ENCODE measurements at regions not wholly inside any gene's neighbourhood (a gene's known extent, or its start where the extent isn't known, plus 50 kb on each side); places are given as distances from the start of the nearest gene placed in this dataset.

DNA sequence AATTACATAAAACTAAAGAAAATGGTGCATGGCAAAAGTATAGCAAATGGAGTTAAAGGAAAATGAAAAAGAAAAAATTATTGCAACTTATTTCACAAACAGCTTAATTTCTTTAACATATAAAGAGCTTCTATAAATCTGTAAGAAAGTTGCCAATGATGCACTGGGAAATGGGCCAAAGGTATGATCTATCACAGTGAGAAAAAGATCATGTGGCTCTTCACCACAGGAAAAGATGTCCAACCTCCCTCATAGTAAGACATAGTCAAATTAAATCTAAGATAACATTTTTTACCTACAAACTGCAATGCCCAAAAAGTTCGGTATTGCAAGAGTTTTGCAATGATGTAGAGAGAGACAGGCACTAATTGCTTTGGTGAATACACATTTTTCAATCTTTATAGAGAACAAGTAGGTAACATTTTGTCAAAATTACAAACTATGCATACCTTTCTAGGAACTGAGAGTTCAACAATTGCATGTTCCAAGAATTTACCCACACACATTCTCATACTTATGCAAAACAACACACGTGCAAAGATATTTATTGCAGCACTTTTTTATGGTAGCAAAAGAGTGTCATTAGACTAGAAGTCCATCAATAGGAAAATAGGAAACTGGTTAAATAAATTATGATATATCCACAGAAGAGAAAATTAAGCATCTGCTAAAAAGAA lies 372.6 kb downstream of the QKI start:
- no peak for DNase-seq

DNA sequence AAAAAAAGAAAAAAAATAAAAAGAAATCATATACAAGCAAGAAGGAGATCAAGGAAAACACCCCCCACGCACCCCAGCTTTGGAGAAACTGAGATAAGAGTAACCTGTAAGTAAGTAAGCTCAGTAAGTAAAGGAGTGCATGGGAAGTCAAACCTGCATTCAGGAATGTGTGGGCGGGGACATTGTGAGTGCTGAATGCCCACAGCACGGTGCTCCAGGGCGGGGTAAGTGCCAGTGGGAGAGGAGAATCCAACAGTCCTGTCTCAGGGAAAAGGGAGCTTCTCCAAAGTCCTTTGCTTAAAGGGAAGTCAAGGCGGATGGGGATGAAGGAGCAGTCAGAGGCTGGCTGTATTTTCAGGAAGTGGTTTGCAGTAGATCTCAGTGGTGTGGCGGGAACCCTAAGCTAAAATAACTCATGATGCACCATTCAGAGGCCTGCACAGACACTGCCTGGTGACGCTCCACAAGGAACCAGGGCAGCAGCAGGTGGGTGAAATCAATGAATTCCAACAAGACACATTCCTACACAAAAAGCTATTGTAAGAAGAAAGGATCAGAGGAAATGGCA lies 368.0 kb downstream of the QKI start:
- DNase-seq = no peak

DNA sequence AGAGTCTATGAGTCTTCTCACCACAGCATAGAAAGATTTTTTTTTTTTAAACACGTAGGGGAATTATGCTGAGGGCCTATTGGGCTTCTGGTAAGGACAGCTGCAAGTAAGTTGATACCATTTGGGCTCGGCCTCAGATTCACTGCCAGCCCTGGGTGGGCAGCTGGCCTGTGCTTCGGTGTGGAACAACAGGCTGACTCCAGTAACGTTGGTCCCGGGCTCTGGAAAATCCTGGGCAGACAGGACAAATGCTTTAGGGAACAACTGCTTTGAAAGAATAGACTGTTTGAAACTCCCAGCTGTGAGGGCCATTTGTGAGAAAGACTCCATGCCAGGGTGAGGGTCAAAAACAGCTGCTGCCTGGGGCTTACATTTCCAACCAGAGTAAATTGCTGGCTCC lies 366.5 kb downstream of the QKI start:
- DNase-seq = peak; percentile 21

DNA sequence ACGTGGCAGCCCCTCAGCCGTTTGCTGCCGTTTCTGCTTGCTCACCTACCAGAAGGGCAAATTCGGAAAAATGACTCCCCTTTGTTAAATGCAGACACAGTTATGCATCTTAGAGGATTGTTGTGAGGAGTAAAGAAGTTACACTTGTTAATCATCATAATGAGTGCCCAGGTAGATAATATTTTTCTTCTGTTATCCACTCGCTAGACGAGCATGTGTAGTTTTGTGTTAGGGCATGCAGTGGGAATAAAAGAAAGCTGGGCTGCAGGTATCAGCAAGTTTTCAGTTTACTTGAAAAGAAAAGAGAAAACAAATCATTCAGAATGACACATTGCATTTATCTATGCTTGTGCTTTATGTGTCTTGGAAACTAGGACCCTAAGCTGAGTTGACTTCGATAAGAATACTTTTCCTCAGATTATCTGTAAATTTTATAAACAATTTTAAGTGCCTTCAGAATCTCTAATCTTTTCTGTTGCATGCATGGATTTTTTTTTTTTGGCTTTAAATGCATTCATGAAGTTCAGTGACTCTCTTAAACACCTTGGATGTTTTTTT lies 365.3 kb downstream of the QKI start:
- DNase-seq = no peak

DNA sequence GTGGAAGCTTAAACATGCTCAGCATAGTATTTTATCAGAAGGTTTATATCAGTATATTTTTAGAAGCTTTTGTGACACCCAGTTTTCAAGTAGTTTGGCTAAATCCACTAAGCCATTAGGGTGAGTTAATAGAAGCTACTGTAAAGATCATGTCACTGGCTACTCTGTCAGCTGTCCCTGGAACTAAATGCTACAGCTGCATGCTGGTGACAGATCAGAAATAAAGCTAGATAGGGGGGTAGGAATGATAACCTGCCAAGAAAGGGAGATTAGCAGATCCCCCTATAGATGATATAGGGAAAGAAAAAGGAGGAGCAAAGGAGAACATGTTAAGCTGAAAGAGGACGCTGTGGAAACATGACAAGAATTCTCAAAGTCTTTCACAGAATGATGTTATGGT lies 363.2 kb downstream of the QKI start:
- no peak for DNase-seq

DNA sequence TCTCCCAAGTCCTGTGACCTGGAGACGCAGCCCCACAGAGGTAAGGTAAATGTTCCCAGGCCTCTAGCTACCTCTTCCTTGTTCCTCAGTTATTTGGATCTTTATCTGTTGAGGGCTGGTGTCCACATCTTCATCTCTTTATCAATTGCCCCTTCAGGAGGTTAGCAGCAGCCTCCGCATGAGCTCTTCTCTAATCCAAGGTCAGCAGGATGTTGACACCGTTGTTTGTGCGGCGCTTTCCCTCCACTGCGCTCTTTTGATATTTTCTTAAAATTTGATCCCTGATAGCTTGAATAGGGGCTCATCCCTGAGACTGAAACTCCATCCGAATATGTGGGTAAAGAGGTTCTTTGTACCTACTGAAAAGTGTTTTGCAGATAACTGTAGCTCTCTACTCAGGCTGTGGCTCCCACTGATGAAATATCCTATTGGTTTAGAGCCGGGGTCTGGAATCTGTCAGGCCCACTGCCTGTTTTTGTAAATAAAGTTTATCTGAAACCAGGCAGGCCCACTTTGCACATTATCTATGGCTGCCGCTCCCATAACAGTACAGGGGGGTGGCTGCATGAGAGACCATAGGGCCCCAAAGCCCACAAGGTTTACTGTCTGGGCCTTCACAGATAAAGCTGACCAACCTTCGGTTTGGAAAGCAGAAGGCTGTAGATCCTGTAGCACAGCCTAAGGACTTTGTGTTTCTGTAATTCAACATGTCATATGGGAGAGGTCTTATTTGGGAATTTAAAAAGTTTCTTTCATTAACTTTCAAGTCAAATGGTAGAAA lies 362.6 kb downstream of the QKI start:
- no peak for DNase-seq

DNA sequence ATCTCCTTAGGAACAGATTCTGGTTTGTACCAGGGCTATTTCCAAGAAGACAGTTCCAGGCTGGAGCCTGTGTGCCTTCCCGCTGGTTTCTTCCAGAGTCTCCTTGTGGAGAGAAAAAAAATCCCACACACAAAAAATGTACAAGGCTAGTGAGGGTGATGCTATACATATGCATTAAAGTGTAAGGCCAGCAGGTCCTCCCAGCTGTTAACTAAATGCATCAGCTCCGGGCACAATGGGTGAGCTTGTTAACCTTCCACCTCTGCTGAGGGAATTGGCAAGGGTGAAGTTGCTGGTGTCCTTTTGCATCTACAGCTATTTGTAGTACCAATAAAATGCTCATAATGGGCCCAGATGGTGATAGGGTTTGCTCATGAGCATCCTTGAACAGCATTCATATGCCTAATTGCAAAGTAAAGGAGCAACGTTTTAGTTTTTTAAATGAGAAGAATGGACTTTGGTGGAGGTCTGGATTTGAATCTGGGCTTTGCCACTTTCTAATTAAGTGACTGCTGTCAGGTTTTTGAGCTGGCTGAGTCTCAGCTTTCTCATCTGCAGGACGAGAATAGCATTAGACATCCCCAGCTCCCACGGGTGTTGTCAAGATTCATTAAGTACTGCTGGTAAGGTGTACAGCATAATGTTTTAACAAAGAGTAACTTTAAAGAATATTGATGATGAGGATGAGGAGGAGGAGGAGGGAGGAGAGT lies 361.8 kb downstream of the QKI start:
- no peak for DNase-seq

DNA sequence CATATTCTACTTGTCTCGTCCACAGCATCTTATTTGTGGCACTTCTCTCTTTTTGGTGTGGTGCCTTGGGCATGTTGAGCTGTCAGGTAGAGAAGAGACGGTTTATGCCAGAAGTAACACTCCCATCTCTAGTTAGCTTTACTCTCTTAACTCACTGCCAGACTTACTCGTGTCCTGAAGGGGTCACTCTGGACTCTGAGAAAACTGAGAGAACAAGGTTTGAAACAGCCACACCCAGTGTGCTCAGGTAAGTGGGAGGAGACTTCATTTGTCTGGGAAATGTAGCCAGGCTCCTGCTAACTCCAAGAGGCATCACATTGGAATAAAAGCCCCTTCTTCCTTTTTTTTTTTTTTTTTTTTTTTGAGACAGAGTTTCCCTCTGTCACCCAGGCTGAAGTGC lies 360.8 kb downstream of the QKI start:
- DNase-seq = no peak

DNA sequence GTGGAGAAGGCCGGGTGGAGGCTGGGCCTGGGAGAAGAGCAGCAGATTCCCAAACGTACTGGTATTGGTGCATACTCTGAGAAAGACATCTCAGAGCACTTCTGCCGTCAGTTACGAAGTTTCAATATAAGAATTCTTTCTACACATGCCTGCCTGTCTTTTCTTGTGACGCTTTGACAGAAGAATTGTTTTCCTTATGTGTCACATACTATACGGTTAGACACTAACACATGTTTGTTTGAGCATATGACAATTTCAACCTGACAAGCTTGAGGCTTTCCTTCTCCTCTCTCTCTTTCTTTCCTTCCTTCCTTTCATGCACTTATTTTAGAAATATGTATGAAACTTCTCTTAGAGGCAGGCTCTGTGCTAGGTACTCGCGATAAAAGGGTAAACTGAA lies 360.0 kb downstream of the QKI start:
- DNase-seq = no peak

DNA sequence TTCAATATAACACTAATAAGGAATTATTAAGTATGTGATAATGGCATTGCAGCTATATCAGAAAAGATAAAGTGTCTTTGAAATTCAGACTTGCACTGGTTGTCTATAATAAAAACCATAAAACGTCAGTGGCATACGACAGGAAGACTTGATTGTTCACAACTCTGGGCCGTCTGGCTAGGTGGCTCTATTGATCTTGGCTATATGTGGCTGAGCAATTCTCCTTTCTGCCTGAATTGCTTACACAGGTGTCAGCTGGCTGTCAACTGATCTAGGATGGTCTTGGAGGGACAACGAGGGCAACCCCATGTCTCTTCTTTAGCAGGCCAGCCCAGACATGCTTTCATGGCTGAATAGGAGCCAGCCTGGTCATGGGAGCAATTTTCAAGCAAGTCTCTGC lies 359.1 kb downstream of the QKI start:
- DNase-seq = no peak

DNA sequence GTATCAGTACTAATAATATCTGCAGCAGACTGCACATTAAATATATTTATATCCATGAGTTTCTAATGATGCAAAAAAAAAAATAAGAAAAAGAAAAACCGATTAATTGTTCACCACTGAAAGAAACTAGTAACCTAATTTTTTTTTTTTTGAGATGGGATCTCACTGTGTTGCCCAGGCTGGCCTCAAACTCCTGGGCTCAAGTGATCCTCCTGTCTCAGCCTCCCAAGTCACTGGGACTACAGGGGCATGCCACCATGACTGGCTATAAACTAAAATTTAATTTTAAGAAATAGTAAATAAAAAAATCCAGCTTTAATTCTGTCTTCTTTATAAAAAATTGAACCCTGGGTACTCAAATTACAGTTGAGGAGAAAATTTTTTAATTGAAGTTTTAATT lies 358.2 kb downstream of the QKI start:
- DNase-seq = no peak

DNA sequence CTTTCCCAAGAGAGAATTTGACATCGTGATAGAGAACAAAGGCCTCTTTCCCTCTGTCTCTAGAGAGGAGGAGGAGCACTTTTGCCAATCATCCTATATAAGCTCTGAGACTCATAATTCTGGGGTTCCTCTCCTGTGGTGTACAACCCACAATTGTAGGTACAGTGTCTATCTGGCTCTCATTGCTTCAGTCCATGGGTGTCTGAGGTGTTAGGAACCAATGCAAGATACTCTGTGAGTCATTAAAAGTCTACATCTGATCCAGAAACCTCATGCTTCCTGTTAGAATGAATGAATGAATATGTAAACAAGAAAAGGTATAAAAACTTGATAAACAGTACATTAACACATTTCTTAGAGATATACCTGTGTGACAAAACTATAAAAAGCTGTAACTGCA lies 356.7 kb downstream of the QKI start:
- no peak for DNase-seq

DNA sequence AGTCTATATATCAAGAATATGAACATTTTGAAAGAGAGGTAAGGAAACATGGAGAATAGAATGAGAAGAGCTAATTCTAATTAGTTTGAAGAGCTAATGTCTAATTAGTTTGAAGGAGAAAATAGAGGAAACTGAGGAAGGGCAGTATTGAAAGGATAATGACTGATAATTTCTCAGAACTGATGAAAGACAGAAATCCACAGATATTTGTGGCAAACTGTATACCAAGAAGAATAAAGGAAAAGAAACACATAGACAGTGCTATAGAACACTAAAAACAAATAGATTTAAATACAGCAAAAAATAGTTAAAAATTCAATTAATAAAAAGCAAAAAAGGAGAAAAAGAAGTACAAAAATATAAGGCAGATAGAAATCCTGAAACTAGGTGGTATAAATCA lies 354.4 kb downstream of the QKI start:
- no peak for DNase-seq

DNA sequence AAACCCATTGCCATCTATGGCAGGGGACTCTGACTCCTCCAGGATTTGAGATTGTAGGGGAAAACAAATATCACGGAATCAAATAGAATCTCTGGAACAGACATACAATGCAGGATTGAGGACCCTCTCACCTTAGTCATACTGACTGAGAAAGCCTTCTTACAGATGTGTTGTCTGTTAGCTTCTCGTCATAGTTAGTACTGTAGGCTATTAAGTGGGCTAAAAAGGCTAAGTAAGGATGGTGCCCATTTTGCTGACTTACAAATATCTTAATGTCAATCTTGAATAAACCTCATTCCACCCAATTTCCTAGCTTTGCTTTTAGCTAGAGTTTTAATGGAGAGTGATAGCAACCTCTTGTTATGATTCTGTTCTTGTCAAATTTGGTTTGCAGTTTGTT lies 352.4 kb downstream of the QKI start:
- DNase-seq = no peak

DNA sequence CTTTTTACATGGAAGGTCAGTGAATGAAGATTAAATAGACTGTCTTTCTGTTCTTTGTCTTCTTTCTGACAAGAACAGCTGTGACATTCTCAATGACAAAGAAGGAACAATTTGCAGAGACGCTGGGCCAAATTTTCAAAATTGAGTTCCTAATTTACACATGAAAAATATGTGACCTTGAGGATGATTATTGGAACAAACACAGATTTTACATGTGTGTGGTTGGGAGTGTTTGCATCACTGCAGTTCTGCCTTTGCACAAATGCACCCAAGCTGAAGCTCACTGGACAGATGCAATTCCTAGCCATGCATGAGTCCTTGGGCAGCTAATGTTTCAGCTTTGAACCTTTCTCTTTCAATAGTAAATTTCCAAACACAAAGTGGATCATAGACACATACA lies 350.8 kb downstream of the QKI start:
- no peak for DNase-seq

DNA sequence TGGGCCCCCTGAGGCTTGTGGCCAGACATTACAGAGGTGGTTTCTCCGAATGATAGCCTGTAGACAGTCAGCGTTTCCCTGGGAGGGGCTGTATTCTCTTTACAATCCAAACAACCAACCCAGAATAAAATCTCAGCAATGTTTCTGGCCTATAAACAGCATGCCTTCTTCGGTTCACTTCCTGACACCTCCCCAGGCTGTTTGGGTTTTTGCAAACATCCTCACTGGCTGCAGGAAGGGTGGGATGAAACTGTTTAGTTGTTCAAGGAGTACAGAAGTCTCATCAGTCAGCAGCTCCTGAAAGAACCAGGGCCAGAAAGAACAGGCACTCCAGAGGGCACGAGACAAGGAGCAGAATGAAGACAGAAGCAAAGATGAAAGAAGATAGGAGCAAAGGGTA lies 350.0 kb downstream of the QKI start:
- no peak for DNase-seq

DNA sequence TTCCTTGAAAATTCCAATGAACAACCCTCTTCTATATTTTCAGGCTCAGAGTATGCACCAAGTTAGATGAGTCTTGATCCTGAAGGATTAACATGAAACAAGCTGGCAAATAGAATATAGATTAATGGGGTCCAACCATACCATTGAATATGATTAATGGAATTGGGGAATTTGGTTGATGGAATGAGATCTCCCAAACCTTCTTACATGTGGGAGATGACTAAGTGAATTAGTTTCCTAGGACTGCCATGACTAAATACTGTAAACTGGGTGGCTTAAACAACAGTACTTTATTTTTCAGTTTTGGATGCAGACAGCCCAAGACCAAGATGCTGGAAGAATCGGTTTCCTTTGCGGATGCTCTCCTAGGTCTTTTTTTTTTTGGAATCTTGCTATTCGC lies 347.0 kb downstream of the QKI start:
- DNase-seq = no peak

DNA sequence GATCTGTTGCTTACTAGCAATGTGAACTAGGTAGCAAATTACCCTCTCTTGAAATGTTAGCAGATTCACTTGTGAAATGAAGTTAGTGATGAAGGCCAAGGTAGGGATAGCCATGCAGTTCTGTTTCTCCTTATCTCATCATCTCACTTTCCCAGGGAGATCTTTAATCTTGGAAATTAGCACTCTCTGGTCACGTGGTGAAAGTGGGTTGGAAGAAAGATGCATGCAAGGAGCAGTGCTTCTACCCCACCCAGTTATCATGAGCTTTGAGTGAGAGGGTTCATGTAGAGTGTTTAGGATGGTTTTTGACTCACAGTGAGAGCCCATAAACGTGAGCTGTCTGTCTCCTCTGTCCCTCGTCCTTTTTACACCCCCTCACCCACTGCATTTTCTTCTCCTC lies 346.3 kb downstream of the QKI start:
- no peak for DNase-seq

DNA sequence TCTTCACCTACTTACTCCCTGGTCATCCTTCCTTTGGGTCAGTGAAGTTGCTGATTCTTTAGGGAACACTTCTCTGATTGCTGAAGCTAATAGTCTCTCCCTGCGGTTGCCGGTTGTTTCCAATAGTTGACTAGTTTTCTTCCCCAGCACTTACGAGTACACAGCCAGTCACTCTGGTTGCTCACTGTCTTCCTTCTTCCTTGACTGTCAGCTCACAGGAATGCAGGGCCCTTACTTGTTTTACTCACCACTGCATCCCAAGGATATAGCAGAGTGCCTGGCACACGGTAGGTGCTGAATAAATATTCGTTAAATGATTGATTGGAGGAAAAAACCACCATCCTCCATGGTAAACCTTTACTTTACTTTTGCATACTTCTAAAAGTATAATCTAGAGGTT lies 345.0 kb downstream of the QKI start:
- DNase-seq = no peak

DNA sequence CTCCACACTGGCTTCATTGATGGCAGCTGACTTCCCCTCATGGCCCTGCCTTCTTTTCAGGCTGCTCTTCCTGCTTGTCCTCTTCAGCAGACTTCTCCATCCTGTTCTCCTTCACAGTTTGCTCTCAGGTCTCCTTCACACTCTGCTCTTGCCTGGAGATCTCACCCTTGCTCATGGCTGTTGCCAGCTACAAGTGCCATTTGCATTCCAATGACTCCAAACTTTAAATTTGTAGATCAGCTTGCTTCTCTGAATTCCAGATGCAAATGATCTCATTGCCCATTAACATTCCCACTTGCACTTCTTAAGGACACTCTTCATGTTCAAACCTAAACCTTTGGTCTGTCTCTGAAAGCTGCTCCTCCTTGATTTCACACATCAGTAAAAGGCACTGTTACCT lies 343.0 kb downstream of the QKI start:
- no peak for DNase-seq

DNA sequence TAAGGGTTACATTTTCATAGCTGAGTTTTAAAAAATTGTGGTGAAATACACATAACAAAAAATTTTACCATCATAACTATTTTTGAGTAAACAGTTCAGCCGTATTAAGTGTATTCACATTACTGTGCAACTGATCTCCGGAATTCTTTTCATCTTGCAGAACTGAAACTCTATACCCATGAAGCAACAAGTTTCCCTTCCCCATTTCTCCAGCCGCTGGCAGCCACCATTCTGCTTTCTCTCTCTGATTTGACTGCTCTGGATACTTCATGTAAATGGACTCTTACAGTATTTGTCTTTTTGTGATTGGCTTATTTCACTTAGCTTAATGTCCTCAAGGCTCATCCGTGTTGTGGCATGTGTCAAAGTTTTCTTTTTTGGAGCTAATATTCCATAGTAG lies 341.6 kb downstream of the QKI start:
- DNase-seq = no peak

DNA sequence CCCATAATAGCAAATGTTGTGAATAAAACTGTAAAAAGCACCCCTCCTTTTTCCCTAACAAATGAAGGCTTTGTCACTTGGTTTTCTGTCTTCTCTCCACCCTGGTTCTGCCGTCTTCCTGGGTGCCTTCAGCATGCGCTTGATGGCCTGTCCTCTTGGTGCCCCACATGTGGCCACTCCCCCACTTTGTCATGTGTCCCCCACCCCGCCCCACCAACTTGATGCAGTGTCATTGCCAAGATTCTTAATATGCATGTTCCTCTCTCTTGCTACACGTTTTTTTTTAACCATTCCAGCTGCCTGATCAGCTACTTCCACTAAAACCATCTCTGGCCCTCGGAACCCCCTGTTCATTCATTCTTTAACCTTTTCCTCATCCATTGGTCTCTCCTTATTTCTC lies 340.3 kb downstream of the QKI start:
- DNase-seq = no peak

DNA sequence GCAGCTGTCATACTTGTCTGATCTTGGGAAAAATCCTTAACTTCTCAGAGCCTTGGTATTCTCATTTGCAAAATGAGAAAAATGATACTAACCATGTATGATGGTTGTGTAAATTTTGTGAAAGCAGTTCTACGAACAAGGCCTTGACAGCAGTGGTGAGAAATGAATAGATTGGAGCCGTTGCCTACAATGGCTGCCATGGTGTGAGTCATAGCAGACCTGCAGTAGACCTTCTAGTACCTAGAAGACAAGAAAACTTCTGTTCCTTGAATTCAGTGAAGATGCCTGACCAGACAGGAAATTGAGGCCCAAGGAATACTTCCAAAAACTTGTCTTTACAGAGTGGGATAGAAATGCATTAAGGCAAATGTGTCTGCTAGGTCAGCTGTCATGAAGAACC lies 338.9 kb downstream of the QKI start:
- no peak for DNase-seq

Data from right kidney (tissue), 1 donor.